Activated naive CD4-positive, alpha-beta T cell treated with anti-CD3 and anti-CD28 coated beads, Interleukin-2, amount 10 ng/mL, durations not matched to agents 7 days and 5 days (primary cell): ENCODE measurements at regions not wholly inside any gene's neighbourhood (a gene's known extent, or its start where the extent isn't known, plus 50 kb on each side); places are given as distances from the start of the nearest gene placed in this dataset.

ENCODE experiments used
- CTCF ChIA-PET: fragments of 350-600 bp; sonication (Branson Sonifier 250); formaldehyde crosslinking; loops from one replicate; lab custom pipeline; 2021; ENCODE audit warnings: antibody characterized with exemption; lab: Charles Lee
- DNase-seq: peaks from one replicate; pipeline ENCODE4 v3.0.0-alpha.2; 2020
- H3K27ac Mint-ChIP-seq: one replicate; pipeline ENCODE4 v1.8.0; 2021; ENCODE audit warnings: mild to moderate bottlenecking, moderate library complexity, mixed read lengths
- H3K27me3 Mint-ChIP-seq: one replicate; pipeline ENCODE4 v1.8.0; 2021; ENCODE audit warnings: mild to moderate bottlenecking, mixed read lengths
- H3K36me3 Mint-ChIP-seq: one replicate; pipeline ENCODE4 v1.8.0; 2021; ENCODE audit warnings: mixed read lengths
- H3K4me1 Mint-ChIP-seq: one replicate; pipeline ENCODE4 v1.8.0; 2021; ENCODE audit warnings: mixed read lengths
- H3K4me3 Mint-ChIP-seq: one replicate; pipeline ENCODE4 v1.8.0; 2021; ENCODE audit warnings: mild to moderate bottlenecking, moderate library complexity, mixed read lengths
- H3K9me3 Mint-ChIP-seq: one replicate; pipeline ENCODE4 v1.8.0; 2021; ENCODE audit warnings: mixed read lengths

GRCh38 chr1:88134983-88135921 is 548.8 kb upstream of the PKN2 start:
- no peak overlapping the region for H3K4me3 Mint-ChIP-seq
- DNase-seq: no peak
- CTCF ChIA-PET: no interaction called here
- no peaks in the 10 kb centered on the region for H3K9me3 Mint-ChIP-seq
- H3K4me1 Mint-ChIP-seq: no peaks in the 10 kb centered on the region
- H3K27ac Mint-ChIP-seq: no peak overlapping the region
- no peaks in the 10 kb centered on the region for H3K27me3 Mint-ChIP-seq
- H3K36me3 Mint-ChIP-seq: no peaks in the 10 kb centered on the region

- H3K9me3 Mint-ChIP-seq: no peaks in the 10 kb centered on the region
- no peak overlapping the region for H3K4me3 Mint-ChIP-seq
- H3K27me3 Mint-ChIP-seq: no peaks in the 10 kb centered on the region
- no peak for DNase-seq
- CTCF ChIA-PET: no interaction called here
- H3K27ac Mint-ChIP-seq: no peak overlapping the region
- no peaks in the 10 kb centered on the region for H3K36me3 Mint-ChIP-seq
- no peaks in the 10 kb centered on the region for H3K4me1 Mint-ChIP-seq
Measured at GRCh38 chr1:88139633-88140032, 544.4 kb upstream of the PKN2 start.

- no peaks in the 10 kb centered on the region for H3K36me3 Mint-ChIP-seq
- CTCF ChIA-PET: no interaction called here
- H3K27me3 Mint-ChIP-seq: no peaks in the 10 kb centered on the region
- no peak overlapping the region for H3K4me3 Mint-ChIP-seq
- H3K4me1 Mint-ChIP-seq: no peaks in the 10 kb centered on the region
- no peaks in the 10 kb centered on the region for H3K9me3 Mint-ChIP-seq
- DNase-seq: no peak
- H3K27ac Mint-ChIP-seq: no peak overlapping the region
Measured at GRCh38 chr1:88140325-88140724, 543.7 kb upstream of the PKN2 start.

GRCh38 chr1:88141499-88142074 is 542.5 kb upstream of the PKN2 start:
- Mint-ChIP-seq H3K36me3 (no peaks in the 10 kb centered on the region), H3K4me1 (no peaks in the 10 kb centered on the region), H3K27me3 (no peaks in the 10 kb centered on the region), H3K4me3 (peak overlapping the region; percentile 14), H3K9me3 (no peaks in the 10 kb centered on the region), H3K27ac (no peak overlapping the region)
- CTCF ChIA-PET: no interaction called here
- no peak for DNase-seq

GRCh38 chr1:88145752-88146151 is 538.3 kb upstream of the PKN2 start:
- no peaks in the 10 kb centered on the region for H3K36me3 Mint-ChIP-seq

GRCh38 chr1:88149686-88150085 is 534.4 kb upstream of the PKN2 start:
- DNase-seq: no peak
- H3K4me3 Mint-ChIP-seq: no peak overlapping the region
- H3K9me3 Mint-ChIP-seq: no peaks in the 10 kb centered on the region
- H3K36me3 Mint-ChIP-seq: no peaks in the 10 kb centered on the region
- no peaks in the 10 kb centered on the region for H3K4me1 Mint-ChIP-seq
- no peaks in the 10 kb centered on the region for H3K27me3 Mint-ChIP-seq
- H3K27ac Mint-ChIP-seq: no peak overlapping the region
- CTCF ChIA-PET: no interaction called here

More at GRCh38 chr1:88145752-88146151, 538.3 kb upstream of the PKN2 start:
- Mint-ChIP-seq H3K27ac (no peak overlapping the region), H3K4me1 (no peaks in the 10 kb centered on the region), H3K9me3 (no peaks in the 10 kb centered on the region), H3K4me3 (no peak overlapping the region), H3K27me3 (no peaks in the 10 kb centered on the region)
- no peak for DNase-seq
- CTCF ChIA-PET: no interaction called here

GRCh38 chr1:88150330-88150729 is 533.7 kb upstream of the PKN2 start:
- H3K4me3 Mint-ChIP-seq: no peak overlapping the region
- H3K9me3 Mint-ChIP-seq: no peaks in the 10 kb centered on the region
- no peaks in the 10 kb centered on the region for H3K36me3 Mint-ChIP-seq
- DNase-seq: no peak
- no peak overlapping the region for H3K27ac Mint-ChIP-seq
- H3K4me1 Mint-ChIP-seq: no peaks in the 10 kb centered on the region
- CTCF ChIA-PET: no interaction called here
- no peaks in the 10 kb centered on the region for H3K27me3 Mint-ChIP-seq

- peaks cover 4% of the 10 kb centered on the region for H3K27me3 Mint-ChIP-seq
- no peaks in the 10 kb centered on the region for H3K9me3 Mint-ChIP-seq
- CTCF ChIA-PET: no interaction called here
- no peaks in the 10 kb centered on the region for H3K36me3 Mint-ChIP-seq
- H3K4me1 Mint-ChIP-seq: no peaks in the 10 kb centered on the region
- no peak overlapping the region for H3K27ac Mint-ChIP-seq
- H3K4me3 Mint-ChIP-seq: no peak overlapping the region
- no peak for DNase-seq
Measured at GRCh38 chr1:88163187-88163586, 520.9 kb upstream of the PKN2 start.

GRCh38 chr1:88168126-88168525 is 515.9 kb upstream of the PKN2 start:
- Mint-ChIP-seq H3K4me3 (no peak overlapping the region), H3K27ac (no peak overlapping the region), H3K9me3 (no peaks in the 10 kb centered on the region), H3K36me3 (no peaks in the 10 kb centered on the region), H3K27me3 (peaks cover 12% of the 10 kb centered on the region), H3K4me1 (no peaks in the 10 kb centered on the region)
- DNase-seq: no peak
- CTCF ChIA-PET: no interaction called here

GRCh38 chr1:88169139-88169538 is 514.9 kb upstream of the PKN2 start:
- H3K27me3 Mint-ChIP-seq: peaks cover 12% of the 10 kb centered on the region
- no peak overlapping the region for H3K27ac Mint-ChIP-seq
- H3K4me3 Mint-ChIP-seq: no peak overlapping the region
- CTCF ChIA-PET: interaction anchor here (1.4 kb wide), 1 partner anchor 10 kb away, joined by 5 read pairs; no protein-coding TSS in a partner anchor
- no peak for DNase-seq
- H3K36me3 Mint-ChIP-seq: no peaks in the 10 kb centered on the region
- no peaks in the 10 kb centered on the region for H3K9me3 Mint-ChIP-seq
- no peaks in the 10 kb centered on the region for H3K4me1 Mint-ChIP-seq

GRCh38 chr1:88169939-88170338 is 514.1 kb upstream of the PKN2 start:
- Mint-ChIP-seq H3K4me1 (no peaks in the 10 kb centered on the region), H3K27me3 (peaks cover 12% of the 10 kb centered on the region), H3K27ac (no peak overlapping the region), H3K9me3 (no peaks in the 10 kb centered on the region), H3K36me3 (no peaks in the 10 kb centered on the region), H3K4me3 (no peak overlapping the region)
- no peak for DNase-seq
- CTCF ChIA-PET: interaction anchor here (1.0 to 1.4 kb wide), 2 partner anchors 9 to 11 kb away, joined by 3 to 5 read pairs; no protein-coding TSS in a partner anchor

GRCh38 chr1:88175120-88175630 is 508.9 kb upstream of the PKN2 start:
- H3K27me3 Mint-ChIP-seq: peaks cover 7% of the 10 kb centered on the region
- no peaks in the 10 kb centered on the region for H3K4me1 Mint-ChIP-seq
- no peaks in the 10 kb centered on the region for H3K36me3 Mint-ChIP-seq
- no peak overlapping the region for H3K4me3 Mint-ChIP-seq
- no peak for DNase-seq
- H3K9me3 Mint-ChIP-seq: no peaks in the 10 kb centered on the region
- CTCF ChIA-PET: no interaction called here
- H3K27ac Mint-ChIP-seq: no peak overlapping the region

- H3K9me3 Mint-ChIP-seq: no peaks in the 10 kb centered on the region
- H3K36me3 Mint-ChIP-seq: no peaks in the 10 kb centered on the region
- DNase-seq: no peak
- CTCF ChIA-PET: no interaction called here
- no peak overlapping the region for H3K27ac Mint-ChIP-seq
- no peak overlapping the region for H3K4me3 Mint-ChIP-seq
- H3K27me3 Mint-ChIP-seq: peaks cover 7% of the 10 kb centered on the region
- H3K4me1 Mint-ChIP-seq: no peaks in the 10 kb centered on the region
Measured at GRCh38 chr1:88175631-88176226, 508.3 kb upstream of the PKN2 start.

- Mint-ChIP-seq H3K36me3 (no peaks in the 10 kb centered on the region), H3K27me3 (no peaks in the 10 kb centered on the region), H3K4me1 (no peaks in the 10 kb centered on the region), H3K4me3 (no peak overlapping the region), H3K9me3 (no peaks in the 10 kb centered on the region), H3K27ac (no peak overlapping the region)
- CTCF ChIA-PET: interaction anchor here (0.9 to 2.1 kb wide), 7 partner anchors 10 to 697 kb away, joined by 3 to 10 read pairs (median 5); no protein-coding TSS in a partner anchor
- no peak for DNase-seq
Measured at GRCh38 chr1:88179943-88180342, 504.1 kb upstream of the PKN2 start.
